ENCODE measurements at regions not wholly inside any gene's neighbourhood (a gene's known extent, or its start where the extent isn't known, plus 50 kb on each side); places are given as distances from the start of the nearest gene placed in this dataset.

- TF ChIP-seq CTCF (IDR thresholded peaks at IDR 0.05; ENCODE audit: control insufficient read depth, extremely low read depth, insufficient read depth), result no peak
- no peak for DNase-seq (ENCODE audit: low read depth)
- no peak overlapping the region for H3K4me3 ChIP-seq (ENCODE audit: low read depth, low read length)
These were observed 289.6 kb upstream of the RAB6C start for GRCh38 chr2:129689653-129690448.

- DNase-seq (ENCODE audit: low read depth), result no peak
- no peak overlapping the region for H3K4me3 ChIP-seq (ENCODE audit: low read depth, low read length)
These were observed 284.0 kb upstream of the RAB6C start for GRCh38 chr2:129695496-129695895.

GRCh38 chr2:129698593-129698992 lies 280.9 kb upstream of the RAB6C start:
- no peak overlapping the region for H3K4me3 ChIP-seq (ENCODE audit: low read depth, low read length)
- no peak for TF ChIP-seq CTCF (IDR thresholded peaks at IDR 0.05; ENCODE audit: control insufficient read depth, extremely low read depth, insufficient read depth)
- DNase-seq (ENCODE audit: low read depth), result no peak

More at GRCh38 chr2:129695496-129695895, 284.0 kb upstream of the RAB6C start:
- no peak for TF ChIP-seq CTCF (IDR thresholded peaks at IDR 0.05; ENCODE audit: control insufficient read depth, extremely low read depth, insufficient read depth)

GRCh38 chr2:129699781-129700573 lies 279.5 kb upstream of the RAB6C start:
- DNase-seq (ENCODE audit: low read depth), result no peak
- TF ChIP-seq CTCF (IDR thresholded peaks at IDR 0.05; ENCODE audit: control insufficient read depth, extremely low read depth, insufficient read depth), result no peak
- H3K4me3 ChIP-seq (ENCODE audit: low read depth, low read length), result no peak overlapping the region

GRCh38 chr2:129702416-129703176 lies 276.9 kb upstream of the RAB6C start:
- H3K4me3 ChIP-seq (ENCODE audit: low read depth, low read length), result no peak overlapping the region
- no peak for TF ChIP-seq CTCF (IDR thresholded peaks at IDR 0.05; ENCODE audit: control insufficient read depth, extremely low read depth, insufficient read depth)
- no peak for DNase-seq (ENCODE audit: low read depth)

- no peak for TF ChIP-seq CTCF (IDR thresholded peaks at IDR 0.05; ENCODE audit: control insufficient read depth, extremely low read depth, insufficient read depth)
- no peak for DNase-seq (ENCODE audit: low read depth)
- no peak overlapping the region for H3K4me3 ChIP-seq (ENCODE audit: low read depth, low read length)
These were observed 274.4 kb upstream of the RAB6C start for GRCh38 chr2:129705085-129705484.

Measured in LNCaP clone FGC (cell line).